OCI-LY7 (cell line): ENCODE measurements at regions not wholly inside any gene's neighbourhood (a gene's known extent, or its start where the extent isn't known, plus 50 kb on each side); places are given as distances from the start of the nearest gene placed in this dataset.
"Not testable (repeated sequence)": the region's sequence is repeated elsewhere in the genome, so short reads cannot be mapped to it uniquely, and the experiment has no call there.

Experiments
- CTCF ChIP-seq: fragments of 200-600 bp; sonication (generic); conservative IDR thresholded peaks from 2 replicates; pipeline ENCODE4 v1.5.1; 2014; ENCODE audit warnings: mild to moderate bottlenecking, antibody characterized with exemption, low read length, moderate library complexity, mixed read lengths
- EZH2phosphoT487 ChIP-seq: fragments of 200-600 bp; sonication (generic); IDR thresholded peaks from 2 replicates; pipeline ENCODE4 v1.6.1; 2018; ENCODE audit warnings: low read depth, borderline replicate concordance, mild to moderate bottlenecking, mixed run types, antibody characterized with exemption, low read length, moderate library complexity, mixed read lengths

GRCh38 chr2:16915341-16915755 lies 249.7 kb upstream of the CYRIA start:
- not testable (repeated sequence) for TF ChIP-seq CTCF, EZH2phosphoT487
